DMS153 treated with DMSO at 0.1 percent for 48 hours (cell line): ENCODE measurements at regions not wholly inside any gene's neighbourhood (a gene's known extent, or its start where the extent isn't known, plus 50 kb on each side); places are given as distances from the start of the nearest gene placed in this dataset.
"Not testable (repeated sequence)": the region's sequence is repeated elsewhere in the genome, so short reads cannot be mapped to it uniquely, and the experiment has no call there.

Experiments
- DNase-seq: peaks from one replicate; lab custom pipeline; 2025; ENCODE audit not compliant: unreplicated experiment; lab: John Stamatoyannopoulos, UW

DNA sequence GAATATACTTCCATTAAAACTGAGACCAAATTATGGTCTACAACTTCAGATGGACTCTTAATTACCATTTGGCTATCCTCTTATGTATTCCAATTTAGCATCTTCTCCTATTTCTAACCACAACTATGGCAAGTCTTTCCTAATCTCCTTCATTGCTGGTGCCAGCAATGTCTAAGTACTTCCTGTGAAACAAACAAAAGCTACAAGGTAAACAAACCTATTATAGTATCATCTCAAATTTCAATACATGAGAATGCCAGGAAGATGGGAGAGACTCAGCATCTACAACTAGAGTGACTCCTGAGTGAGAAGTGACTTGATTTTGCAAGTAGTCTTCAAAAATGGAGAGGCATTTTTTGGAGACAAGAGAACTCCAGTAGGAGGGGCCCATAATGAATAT lies 202.9 kb upstream of the ATXN7L3B start:
- DNase-seq: peak; percentile 2

DNA sequence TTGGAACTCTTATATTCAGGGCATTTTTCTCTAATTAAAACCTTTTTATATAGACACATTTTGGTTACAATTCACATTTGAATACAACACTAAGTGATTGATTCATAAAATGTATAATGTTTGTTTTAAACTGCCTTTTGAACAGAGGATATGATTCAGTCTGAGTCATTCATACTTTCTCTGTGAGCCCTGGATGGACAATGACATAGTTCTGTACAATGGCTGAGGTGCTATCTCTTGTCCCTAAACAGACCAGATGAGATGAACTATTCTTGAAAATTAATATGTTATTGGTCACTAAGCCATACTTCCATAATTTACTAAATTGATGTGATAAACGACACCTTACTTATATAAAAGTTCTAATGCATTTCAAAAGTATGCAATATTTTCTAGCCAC lies 199.7 kb upstream of the ATXN7L3B start:
- DNase-seq: no peak

DNA sequence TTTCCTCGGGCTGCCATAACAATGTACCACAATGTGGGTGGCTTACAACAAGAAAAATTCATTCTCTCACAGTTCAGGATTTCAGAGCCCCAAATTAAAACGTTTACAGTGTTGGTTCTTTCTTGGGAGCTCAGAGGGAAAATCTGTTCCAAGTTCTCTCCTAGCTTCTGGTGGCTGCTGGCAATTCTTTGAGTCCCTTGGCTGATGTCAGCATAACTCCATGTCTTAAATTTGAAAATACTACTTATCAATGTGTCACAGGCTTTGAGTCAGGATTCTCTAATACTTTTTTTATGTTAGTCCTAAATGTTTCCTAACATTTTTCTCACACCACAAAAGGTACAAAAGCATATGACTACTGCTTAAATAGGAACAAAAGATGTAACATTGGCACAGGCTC lies 198.4 kb upstream of the ATXN7L3B start:
- DNase-seq: no peak

DNA sequence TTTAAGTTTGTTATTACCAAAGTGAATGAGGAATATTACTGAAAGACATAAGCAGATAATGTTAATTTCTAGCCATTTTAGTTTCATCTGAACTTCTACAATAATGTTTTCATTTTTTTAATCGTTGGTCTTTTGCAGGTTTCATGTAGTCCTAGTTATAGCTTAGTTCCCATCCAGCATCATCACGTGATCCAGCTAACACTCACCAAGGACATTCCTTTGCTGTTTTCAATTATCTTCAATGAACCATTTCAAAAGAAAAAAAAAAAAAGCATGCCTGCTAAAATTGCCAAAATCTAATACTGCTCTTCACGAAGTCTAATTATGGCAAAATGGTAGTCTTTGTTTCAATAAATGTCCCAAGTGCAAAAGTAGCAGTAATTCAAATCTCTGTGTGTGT lies 187.7 kb upstream of the ATXN7L3B start:
- no peak for DNase-seq

DNA sequence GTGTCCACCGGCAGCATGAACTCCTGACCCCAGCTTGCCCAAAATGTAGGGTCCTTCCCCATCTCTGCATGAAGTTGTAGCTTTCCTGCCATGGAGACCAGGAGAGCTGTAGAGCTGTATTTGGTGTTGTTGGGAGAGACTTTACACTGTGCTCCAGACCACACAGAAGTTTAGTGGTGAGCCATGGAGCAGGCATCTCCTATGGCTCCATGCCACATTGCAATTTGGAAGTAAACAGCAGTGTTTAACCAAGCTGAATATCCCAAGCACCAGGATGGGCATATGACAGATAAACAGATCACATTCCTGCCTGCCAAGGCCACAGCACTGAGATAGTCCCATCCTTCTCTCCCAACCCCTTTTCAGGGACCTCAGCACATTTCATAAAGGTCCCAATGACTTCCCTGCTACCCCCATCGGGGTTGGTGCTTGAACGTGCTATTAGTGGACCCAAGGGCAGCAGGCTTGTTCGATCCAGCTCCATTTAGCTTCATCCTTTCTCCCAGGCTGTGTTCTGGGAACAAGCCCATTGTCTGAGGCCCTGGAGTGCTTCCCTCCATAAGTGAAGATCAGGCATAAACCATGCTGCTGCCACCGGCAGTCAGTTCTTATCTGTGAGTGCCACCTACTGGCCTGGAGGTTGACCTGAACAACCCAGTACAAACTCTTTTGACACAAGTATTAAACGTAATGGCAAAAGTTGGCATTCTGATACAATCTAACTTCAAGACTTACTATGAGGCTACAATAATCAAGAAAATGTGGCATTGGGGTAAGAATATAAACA lies 172.3 kb upstream of the ATXN7L3B start:
- no peak for DNase-seq

DNA sequence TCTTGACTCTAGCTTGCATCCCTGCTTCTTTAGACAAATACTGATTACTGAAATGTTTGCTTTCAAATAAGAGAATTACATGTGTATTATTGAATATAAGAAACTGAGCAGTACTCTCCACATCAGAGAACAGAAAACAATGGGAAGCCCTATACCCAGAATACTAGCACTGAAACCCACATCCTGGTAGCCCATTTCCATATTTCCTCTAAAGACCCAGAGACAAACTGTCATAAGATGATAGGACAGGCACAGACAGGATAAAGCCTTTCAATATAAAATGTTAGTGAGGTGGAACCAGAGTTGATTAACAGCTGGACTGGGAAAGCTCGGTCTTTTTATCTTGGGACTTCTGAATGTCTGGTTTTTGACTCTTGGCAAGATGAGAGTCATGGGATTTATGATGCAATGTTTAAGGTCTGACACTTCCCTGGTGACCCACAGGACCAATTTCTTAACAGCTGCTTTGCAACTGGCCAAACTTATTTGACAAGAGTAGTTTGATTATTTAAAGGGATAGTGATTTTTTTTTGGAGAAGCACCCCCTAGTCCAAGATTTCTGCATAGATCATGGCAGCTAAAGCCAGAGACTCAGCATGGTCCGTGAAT lies 166.9 kb upstream of the ATXN7L3B start:
- DNase-seq: no peak

DNA sequence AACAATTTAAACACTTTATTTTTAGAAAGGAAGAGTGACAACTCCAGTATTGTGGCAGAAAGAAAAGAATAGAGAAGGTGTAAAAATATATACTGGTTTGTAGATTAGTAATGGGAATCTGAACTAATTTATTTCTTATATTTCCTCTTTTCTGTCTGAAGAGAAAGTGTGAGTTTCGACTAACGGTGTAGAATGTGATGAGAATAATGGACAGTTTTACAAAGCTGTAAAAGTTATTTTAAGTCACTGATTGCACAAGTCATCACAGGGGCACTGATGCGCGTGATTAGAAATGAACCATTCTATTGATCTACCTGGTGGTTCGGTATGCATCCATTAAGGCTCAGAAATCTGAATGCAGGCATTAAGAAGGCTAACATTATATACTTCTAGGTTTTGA lies 158.5 kb upstream of the ATXN7L3B start:
- DNase-seq: no peak

DNA sequence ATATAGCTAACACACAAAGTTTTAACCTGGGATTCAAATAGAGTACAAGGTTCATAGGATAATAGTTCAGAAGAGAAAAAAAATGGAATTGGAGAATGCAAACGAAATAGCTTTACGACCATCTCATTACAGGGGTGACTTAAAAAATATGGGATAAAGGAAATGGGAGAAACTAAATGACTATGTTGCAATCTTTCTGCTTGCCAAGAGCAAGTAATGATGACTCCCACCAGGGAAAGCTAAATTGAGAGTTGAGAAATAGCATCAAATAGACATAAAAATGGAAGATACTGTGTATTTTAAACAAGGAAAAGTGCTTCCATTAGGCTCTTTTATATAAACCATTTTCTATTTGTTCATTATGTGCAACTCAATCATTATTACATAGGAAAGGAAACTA lies 155.7 kb upstream of the ATXN7L3B start:
- no peak for DNase-seq

DNA sequence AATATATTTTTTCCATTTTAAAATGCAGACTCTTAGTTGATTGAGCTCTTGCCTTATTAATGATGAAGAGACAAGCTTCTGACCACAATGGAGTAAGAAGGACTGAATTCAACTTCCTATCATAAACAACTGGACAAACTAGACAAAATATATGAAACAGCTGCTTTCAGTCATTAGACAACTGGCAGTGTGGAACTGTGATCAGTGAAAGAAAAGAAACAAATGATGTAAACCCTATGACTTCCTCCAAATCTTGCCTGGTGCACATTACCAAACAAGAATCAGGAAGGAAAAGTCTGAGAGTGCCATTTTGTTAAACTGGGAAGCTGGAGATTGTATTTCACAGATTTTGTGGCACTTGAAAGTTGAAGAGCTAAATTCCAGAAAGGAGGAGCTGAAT lies 154.7 kb upstream of the ATXN7L3B start:
- no peak for DNase-seq

DNA sequence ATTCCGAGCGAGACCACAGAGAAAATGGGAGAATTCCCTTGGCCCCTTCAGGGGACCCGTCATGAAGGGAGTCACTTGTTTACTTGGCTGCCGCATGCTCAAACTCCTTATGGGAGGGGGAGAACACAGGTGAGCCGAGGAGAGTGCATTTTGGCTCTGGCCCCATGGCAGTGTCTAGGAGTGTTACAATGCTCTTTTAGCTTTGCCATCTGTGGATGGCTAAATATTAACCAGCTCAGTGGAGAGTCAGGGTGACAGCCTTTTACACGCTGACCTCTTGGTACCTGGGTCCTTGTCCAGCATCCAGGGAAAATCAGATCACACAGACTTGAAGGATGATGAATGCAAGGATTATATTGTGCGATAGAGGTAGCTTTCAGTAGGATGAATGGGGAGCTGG lies 146.4 kb upstream of the ATXN7L3B start:
- no peak for DNase-seq

DNA sequence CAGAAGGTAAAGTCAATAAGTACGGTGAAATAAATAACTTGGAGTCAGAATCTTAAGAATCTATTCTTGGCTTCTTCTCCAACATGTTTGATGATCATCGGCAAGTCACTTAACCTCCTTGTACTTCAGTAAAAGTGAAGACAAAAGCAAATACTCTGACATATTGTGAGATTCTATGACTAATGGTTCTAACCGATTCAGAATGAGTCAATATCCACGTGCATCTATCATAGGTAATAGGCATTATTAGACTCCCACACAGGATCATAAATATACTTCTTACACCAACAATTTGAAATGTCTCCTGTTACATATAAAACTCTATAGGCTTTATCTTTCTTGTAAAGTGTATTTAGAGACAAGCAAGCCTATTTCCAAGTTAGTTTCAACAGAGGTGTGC lies 144.4 kb upstream of the ATXN7L3B start:
- DNase-seq: no peak

DNA sequence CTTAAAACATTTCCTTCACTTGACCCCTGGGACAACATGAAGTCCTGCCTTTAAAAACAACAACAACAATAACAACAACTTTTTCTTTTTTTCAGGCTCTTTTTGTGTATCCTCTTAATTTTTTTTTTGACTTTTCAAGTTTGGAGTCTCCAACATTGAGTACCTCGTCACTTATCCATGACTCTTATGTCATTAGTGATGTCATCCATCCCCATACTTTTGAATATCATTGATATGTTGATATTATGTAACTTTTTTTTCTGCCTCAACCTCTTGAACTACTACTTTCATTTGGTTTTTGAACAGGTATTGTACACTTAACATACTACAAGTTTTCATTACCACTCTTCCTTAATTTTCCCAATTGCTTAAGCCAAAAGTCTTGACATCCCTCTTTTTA lies 143.0 kb upstream of the ATXN7L3B start:
- no peak for DNase-seq

DNA sequence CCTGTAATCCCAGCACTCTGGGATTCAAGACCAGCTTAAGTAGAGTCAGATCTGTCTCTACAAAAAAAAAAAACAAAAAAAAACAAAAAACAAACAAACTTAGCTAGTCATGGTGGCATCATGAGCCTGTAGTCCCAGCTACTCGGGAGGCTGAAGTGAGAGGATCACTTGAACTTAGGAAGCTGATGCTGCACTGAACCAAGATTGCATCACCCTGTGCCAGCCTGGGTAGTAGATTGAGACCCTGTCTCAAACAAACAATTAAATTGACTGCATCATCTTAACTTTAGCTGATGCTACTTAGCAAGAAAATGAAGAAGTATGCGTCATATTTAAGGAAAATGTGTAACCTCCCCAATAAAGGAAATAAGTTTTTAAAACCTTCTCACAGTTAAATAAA lies 136.6 kb upstream of the ATXN7L3B start:
- no peak for DNase-seq

DNA sequence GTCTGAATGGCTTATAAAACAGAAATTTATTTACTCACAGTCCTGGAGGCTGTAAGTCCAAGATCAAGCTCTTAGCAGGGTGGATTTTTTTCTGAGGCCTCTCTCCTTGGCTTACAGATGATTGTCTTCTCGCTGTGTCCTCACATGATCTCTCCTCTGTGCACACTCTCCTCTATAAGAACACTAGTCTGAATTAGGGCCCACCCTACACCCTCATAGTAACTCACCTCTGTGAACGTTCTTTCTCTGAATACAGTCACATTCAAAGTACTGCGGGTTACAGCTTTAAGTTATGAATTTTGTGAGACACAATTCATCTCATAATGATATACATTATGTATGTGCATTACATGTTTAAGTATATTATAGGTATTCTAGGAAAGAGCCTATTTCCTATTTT lies 135.7 kb upstream of the ATXN7L3B start:
- DNase-seq: no peak

DNA sequence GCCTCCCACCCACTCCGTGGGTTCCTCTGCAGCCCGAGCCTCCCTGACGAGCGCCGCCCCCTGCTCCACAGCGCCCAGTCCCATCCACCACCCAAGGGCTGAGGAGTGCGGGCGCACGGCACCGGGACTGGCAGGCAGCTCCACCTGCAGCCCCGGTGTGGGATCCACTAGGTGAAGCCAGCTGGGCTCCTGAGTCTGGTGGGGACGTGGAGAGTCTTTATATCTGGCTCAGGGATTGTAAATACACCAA lies 134.5 kb upstream of the ATXN7L3B start:
- DNase-seq: not testable (repeated sequence)

DNA sequence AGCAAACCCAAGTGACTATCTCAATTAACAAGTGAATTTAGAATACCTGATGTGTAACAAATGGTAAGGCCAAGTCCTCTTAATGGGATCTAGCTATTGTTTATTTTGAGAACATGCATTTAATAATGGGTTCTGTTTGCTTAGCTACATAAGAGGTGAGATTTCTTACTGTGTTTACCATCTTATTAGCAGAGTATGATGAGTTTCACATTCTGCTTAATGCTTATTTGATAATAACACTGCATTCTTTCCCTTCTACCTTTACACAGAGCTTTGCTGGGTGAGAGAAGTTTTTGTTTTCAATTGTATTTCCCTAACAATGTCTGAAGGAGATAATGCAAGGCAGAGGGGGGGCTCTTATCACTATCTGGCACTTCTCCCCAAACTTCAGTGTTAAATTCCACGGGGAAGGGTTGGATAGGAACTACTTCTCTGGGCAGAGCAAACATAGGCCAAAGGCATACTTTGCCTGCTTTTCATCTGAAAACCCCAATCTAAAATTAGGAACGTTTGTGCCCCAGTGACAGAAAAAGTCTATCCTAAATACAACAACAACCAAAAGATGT lies 129.0 kb upstream of the ATXN7L3B start:
- DNase-seq: no peak

DNA sequence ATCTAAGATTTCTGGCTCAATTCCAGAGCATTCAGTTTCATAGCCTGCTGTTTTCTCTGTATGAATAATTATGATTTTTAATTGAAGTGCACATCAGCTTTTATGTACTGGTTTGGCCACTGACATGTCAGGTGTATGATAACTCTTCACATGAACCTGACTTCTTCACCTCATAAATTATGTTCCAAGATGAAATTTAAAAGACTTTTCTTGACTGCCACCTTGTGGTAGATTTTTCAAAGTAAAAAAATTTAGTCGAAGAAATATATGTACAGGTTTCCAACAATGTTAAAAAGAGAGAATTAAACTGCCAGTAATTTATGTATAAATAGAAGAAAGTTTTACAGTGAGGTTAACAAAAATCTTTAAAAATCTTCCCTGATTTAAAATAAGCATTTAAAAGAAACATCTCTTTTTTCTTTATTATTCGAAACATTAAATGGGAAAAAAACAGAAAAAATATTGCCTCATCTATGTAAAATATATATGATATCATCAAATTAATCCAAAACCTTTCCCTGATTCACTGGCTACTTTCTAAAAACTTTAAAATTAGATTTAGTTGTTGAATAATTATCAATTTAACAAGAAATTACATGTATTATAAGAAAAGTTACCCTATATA lies 124.9 kb upstream of the ATXN7L3B start:
- no peak for DNase-seq

DNA sequence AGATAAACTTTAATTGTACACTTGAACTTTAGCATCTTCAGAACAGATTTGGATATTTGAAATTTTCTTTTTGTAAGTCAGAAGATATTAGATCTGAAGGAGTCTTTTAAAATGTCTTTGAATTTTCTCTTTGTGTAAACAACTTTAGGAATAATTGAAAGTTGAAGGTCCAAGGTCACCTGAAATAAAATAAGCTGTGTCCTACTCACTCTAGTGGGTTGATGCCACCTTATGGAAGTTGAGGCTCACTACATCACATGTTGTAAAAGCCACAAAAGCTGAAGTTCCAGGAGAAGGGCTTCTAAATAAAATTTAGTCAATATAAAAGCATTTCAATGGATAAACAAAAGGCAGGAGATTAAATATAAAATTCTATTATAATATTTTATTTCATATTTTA lies 122.0 kb upstream of the ATXN7L3B start:
- no peak for DNase-seq

DNA sequence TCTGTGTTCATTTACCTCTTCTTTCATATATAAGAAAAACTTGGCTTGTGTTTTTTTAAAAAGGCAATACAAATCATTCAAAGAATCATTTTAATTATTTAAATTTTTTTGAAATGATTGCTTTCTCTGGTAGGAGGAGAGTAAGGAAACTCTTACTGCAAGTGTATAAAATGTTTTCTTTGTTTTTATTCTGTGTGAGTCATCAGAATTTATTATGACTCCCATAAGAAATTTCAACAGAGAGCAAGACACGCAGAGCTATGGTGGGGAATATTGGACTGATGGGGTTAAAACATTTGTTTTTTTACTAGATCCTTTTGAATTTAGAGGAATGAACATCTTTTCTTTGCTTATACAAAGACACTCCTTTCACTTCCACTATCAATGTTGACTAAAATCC lies 119.1 kb upstream of the ATXN7L3B start:
- no peak for DNase-seq

DNA sequence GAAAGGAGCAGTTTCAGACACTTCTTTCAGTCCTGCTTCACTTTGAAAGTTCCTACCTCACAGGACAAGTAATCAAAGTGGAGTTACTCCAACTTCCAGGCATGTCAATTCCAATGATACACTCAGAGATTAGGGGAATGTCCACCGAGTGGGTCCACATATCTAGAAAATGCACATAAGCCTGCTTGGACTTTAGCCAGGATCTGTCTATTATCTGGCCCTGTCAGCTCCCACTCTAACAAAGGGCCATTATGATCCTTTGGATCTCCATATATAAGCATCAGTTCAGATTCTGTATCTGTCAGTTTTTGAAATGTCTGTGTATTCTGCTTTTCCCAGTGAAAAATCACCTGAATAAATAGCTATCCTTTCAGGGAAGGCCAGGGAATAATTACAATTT lies 112.9 kb upstream of the ATXN7L3B start:
- no peak for DNase-seq

DNA sequence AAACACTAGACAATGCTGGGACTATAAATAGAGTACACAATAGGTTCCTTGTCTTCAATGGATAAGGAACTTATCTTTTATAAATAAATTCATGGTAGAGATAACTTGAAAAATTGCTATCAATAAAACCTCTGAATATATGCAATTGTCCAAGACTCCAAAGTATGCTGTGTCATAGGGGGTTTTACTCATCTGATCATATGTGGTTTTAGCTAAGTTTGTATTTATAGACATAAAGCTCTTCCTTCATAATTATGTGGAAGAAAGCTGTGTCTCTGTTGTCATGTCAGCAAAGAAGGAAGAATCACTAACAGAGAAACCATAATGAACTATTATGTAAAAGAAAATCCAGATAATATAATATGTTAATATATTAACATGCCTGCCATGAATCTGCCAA lies 111.5 kb upstream of the ATXN7L3B start:
- DNase-seq: no peak

DNA sequence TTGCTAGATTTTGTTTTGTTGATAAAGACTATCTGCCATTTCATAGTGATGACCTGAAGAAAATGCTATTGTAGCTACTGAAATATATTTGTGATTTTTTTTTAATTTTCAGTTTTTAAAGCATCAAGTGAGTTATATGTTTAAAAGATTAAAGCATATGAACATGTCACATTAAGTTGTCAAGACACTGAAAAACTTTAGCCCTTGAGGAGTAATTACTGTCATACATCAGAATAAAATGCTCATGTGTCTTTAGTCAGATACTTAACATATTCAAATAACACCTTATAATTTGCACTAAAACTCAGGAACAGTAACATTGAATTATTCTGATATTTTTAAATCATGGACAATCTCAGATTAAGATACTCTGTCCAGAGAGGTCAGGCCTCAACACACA lies 108.1 kb upstream of the ATXN7L3B start:
- no peak for DNase-seq

DNA sequence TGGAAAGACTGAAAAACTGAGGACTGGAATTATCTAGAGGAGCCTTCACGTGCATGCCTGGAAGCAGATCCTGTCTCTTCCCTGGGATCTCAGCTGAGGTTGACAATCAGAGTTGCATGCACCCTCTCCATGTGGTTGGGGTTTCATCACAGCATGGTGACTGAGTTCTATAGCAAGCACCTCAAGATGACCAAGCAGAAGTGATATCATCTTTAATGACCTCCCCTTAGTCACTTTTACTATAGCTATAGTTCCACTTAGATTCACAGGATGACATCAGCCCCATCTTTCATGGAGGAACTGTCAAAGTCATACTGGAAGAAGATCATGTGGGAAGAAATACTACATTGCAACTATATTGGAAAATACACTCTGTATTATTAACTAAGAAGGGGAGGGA lies 105.8 kb upstream of the ATXN7L3B start:
- DNase-seq: no peak
